ENCODE measurements at regions not wholly inside any gene's neighbourhood (a gene's known extent, or its start where the extent isn't known, plus 50 kb on each side); places are given as distances from the start of the nearest gene placed in this dataset.

DNA sequence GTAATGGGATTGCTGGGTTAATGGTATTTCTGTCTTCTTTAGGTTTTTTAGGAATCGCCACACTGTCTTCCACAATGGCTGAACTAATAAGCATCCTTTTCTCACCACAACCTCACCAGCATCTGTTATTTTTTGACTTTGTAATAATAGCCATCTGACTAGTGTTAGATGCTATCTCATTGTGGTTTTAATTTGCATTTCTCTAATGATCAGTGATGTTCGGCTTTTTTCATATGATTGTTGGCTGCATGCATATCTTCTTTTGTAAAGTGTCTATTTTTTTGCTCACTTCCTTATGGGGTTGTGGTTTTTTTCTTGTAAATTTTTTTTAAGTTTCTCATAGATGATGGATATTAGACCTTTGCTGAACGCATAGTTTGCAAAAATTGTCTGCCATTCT lies 377.9 kb downstream of the GALC start:
- BruUV-seq (replicated peaks): no TSS peak
- Histone ChIP-seq H2BK20ac (ENCODE audit: low read depth, low read length) (no peak overlapping the region), H4K5ac (ENCODE audit: low read depth, low read length) (no peak overlapping the region), H3K9me3 (ENCODE audit: control insufficient read depth, insufficient read depth, low read length) (no peaks in the 10 kb centered on the region; the same call in none of the 2 replicates), H3K18ac (ENCODE audit: low read depth, low read length) (no peak overlapping the region), H4K91ac (ENCODE audit: insufficient read depth, low read depth, low read length) (no peak overlapping the region), H3K9me1 (ENCODE audit: insufficient read depth, low read length) (no peaks in the 10 kb centered on the region), H3K4me1 (ENCODE audit: control insufficient read depth, insufficient read depth, low read length) (no peaks in the 10 kb centered on the region), H3K9ac (ENCODE audit: low read depth, low read length) (no peak overlapping the region), H3K14ac (replicated peaks; ENCODE audit: low read depth, low read length) (no peak overlapping the region), H2AFZ (replicated peaks; ENCODE audit: low read length, poor library complexity) (no peak overlapping the region), H3K36me3 (ENCODE audit: control insufficient read depth, insufficient read depth, low read length) (no peaks in the 10 kb centered on the region), H2BK15ac (ENCODE audit: low read depth, low read length) (no peak overlapping the region), H3K4me3 (ENCODE audit: insufficient read depth, low read depth, low read length) (no peak overlapping the region), H3K56ac (ENCODE audit: extremely low read depth, insufficient read depth, low read length) (no peak overlapping the region), H2BK120ac (ENCODE audit: low read depth, low read length) (no peak overlapping the region), H2BK5ac (ENCODE audit: low read depth, low read length, poor library complexity, severe bottlenecking) (no peak overlapping the region), H4K20me1 (ENCODE audit: insufficient read depth, low read length) (no peaks in the 10 kb centered on the region), H3K27me3 (ENCODE audit: control insufficient read depth, insufficient read depth, low read length) (no peaks in the 10 kb centered on the region), H4K8ac (ENCODE audit: low read depth in 2 of 2, low read length in 2 of 2) (no peak overlapping the region), H3K4me2 (ENCODE audit: low read depth, low read length) (no peak overlapping the region), H2AK5ac (ENCODE audit: low read depth, low read length) (no peak overlapping the region), H3K23ac (ENCODE audit: low read depth, low read length) (no peak overlapping the region), H3K4ac (ENCODE audit: low read depth, low read length) (no peak overlapping the region), H3K27ac (ENCODE audit: insufficient read depth, low read length) (no peak overlapping the region), H2AK9ac (replicated peaks; ENCODE audit: low read depth, low read length, poor library complexity) (no peak overlapping the region), H3K79me1 (ENCODE audit: low read depth in 1 of 2, low read length in 2 of 2) (no peaks in the 10 kb centered on the region)
- ATAC-seq (ENCODE audit: low read depth) (no peak), DNase-seq (no peak)
- dilution Hi-C loops (cut with HindIII; ENCODE audit: low sequenced_read_pairs, unreplicated experiment) (no loop called here), intact Hi-C loops (cut with micrococcal nuclease) (loop anchor here (10.0 kb wide), 2 partner anchors 700 to 920 kb away; no protein-coding TSS in a partner anchor), in situ Hi-C loops (cut with MboI; ENCODE audit: low sequenced_read_pairs) (no loop called here)
- no peak for TF ChIP-seq SMC3 (IDR thresholded peaks at IDR 0.05; ENCODE audit: low read depth, low read length)
- no peak for TF ChIP-seq RFX5 (IDR thresholded peaks at IDR 0.05; ENCODE audit: low read depth, low read length)
- no peak for TF ChIP-seq MXI1 (IDR thresholded peaks at IDR 0.05; ENCODE audit: borderline replicate concordance, low read depth, low read length)
- TF ChIP-seq, protein P1, sequence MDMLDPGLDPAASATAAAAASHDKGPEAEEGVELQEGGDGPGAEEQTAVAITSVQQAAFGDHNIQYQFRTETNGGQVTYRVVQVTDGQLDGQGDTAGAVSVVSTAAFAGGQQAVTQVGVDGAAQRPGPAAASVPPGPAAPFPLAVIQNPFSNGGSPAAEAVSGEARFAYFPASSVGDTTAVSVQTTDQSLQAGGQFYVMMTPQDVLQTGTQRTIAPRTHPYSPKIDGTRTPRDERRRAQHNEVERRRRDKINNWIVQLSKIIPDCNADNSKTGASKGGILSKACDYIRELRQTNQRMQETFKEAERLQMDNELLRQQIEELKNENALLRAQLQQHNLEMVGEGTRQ (IDR thresholded peaks at IDR 0.05; ENCODE audit: low read depth, low read length): no peak
- TF ChIP-seq RAD21 (IDR thresholded peaks at IDR 0.05; ENCODE audit: low read length): no peak
- TF ChIP-seq, protein P2, sequence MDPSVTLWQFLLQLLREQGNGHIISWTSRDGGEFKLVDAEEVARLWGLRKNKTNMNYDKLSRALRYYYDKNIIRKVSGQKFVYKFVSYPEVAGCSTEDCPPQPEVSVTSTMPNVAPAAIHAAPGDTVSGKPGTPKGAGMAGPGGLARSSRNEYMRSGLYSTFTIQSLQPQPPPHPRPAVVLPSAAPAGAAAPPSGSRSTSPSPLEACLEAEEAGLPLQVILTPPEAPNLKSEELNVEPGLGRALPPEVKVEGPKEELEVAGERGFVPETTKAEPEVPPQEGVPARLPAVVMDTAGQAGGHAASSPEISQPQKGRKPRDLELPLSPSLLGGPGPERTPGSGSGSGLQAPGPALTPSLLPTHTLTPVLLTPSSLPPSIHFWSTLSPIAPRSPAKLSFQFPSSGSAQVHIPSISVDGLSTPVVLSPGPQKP (IDR thresholded peaks at IDR 0.05; ENCODE audit: borderline replicate concordance, low read depth, low read length): no peak
- no peak for TF ChIP-seq POLR2A (IDR thresholded peaks at IDR 0.05; ENCODE audit: low read depth, low read length)
- no peak for TF ChIP-seq NFE2L2 (IDR thresholded peaks at IDR 0.05; ENCODE audit: low read depth, low read length)
- TF ChIP-seq CHD1 (IDR thresholded peaks at IDR 0.05; ENCODE audit: low read depth, low read length): no peak
- TF ChIP-seq BHLHE40 (IDR thresholded peaks at IDR 0.05; ENCODE audit: low read depth, low read length): no peak
- TF ChIP-seq MAZ (IDR thresholded peaks at IDR 0.05; ENCODE audit: borderline replicate concordance, low read depth, low read length): no peak
- no peak for TF ChIP-seq RCOR1 (IDR thresholded peaks at IDR 0.05; ENCODE audit: insufficient replicate concordance, low read length)
- TF ChIP-seq, protein P3, sequence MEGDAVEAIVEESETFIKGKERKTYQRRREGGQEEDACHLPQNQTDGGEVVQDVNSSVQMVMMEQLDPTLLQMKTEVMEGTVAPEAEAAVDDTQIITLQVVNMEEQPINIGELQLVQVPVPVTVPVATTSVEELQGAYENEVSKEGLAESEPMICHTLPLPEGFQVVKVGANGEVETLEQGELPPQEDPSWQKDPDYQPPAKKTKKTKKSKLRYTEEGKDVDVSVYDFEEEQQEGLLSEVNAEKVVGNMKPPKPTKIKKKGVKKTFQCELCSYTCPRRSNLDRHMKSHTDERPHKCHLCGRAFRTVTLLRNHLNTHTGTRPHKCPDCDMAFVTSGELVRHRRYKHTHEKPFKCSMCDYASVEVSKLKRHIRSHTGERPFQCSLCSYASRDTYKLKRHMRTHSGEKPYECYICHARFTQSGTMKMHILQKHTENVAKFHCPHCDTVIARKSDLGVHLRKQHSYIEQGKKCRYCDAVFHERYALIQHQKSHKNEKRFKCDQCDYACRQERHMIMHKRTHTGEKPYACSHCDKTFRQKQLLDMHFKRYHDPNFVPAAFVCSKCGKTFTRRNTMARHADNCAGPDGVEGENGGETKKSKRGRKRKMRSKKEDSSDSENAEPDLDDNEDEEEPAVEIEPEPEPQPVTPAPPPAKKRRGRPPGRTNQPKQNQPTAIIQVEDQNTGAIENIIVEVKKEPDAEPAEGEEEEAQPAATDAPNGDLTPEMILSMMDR (conservative IDR thresholded peaks at IDR 0.05; ENCODE audit: low read depth, low read length): no peak
- TF ChIP-seq MAFK (IDR thresholded peaks at IDR 0.05; ENCODE audit: low read depth, low read length): no peak
- TF ChIP-seq CEBPB (IDR thresholded peaks at IDR 0.05; ENCODE audit: low read depth, low read length): no peak
- TF ChIP-seq FOS (IDR thresholded peaks at IDR 0.05; ENCODE audit: low read depth, low read length): no peak
- ChIA-PET CTCF (no interaction called here), POLR2A (ENCODE audit: unreplicated experiment) (no interaction called here)
- WGBS, 2 experiments (ENCODE audit: extremely low coverage in 2 of 2, insufficient read length in 1 of 2): no CpG with 5 or more reads among the region's 3 CpGs

All from IMR-90 (cell line).